Activated naive CD4-positive, alpha-beta T cell treated with anti-CD3 and anti-CD28 coated beads, Interleukin-2, amount 50 U/mL, for 72 hours (primary cell): ENCODE measurements at regions not wholly inside any gene's neighbourhood (a gene's known extent, or its start where the extent isn't known, plus 50 kb on each side); places are given as distances from the start of the nearest gene placed in this dataset.

Experiments
- ATAC-seq, 2 donors: fragments of 150-1000 bp; cut with Tn5 transposase; 2 replicates each; pipeline ENCODE4 v1.10.0; 2021; ENCODE audit warnings: mild to moderate bottlenecking in 2 of 2, moderate library complexity in 2 of 2
- DNase-seq, 2 donors: peaks; one replicate each; pipeline ENCODE4 v3.0.0; 2021 to 2022; ENCODE audit warnings: low spot score in 2 of 2
- H3K27ac Mint-ChIP-seq, 2 donors: one replicate each; pipeline ENCODE4 v1.8.0; 2022; ENCODE audit warnings: mild to moderate bottlenecking in 2 of 2, mixed read lengths in 2 of 2
- H3K36me3 Mint-ChIP-seq, 2 donors: one replicate each; pipeline ENCODE4 v1.8.0; 2022; ENCODE audit warnings: mixed read lengths in 2 of 2
- H3K9me3 Mint-ChIP-seq, 2 donors: one replicate each; pipeline ENCODE4 v1.8.0; 2022; ENCODE audit warnings: mixed read lengths in 2 of 2

- Mint-ChIP-seq H3K36me3 (no peaks in the 10 kb centered on the region), H3K27ac (no peak overlapping the region), H3K9me3 (no peaks in the 10 kb centered on the region)
- peak in 1 of 2 donors; percentile 50 for ATAC-seq
- no peak for DNase-seq
Observed at GRCh38 chr5:112004867-112005622, 248.1 kb upstream of the NREP start.

GRCh38 chr5:112002376-112002775, 245.4 kb upstream of the NREP start:
- no peak overlapping the region for H3K27ac Mint-ChIP-seq

GRCh38 chr5:111999286-111999685, 242.3 kb upstream of the NREP start:
- no peak for DNase-seq
- no peak overlapping the region for H3K27ac Mint-ChIP-seq
- H3K36me3 Mint-ChIP-seq = no peaks in the 10 kb centered on the region
- no peaks in the 10 kb centered on the region for H3K9me3 Mint-ChIP-seq
- no peak for ATAC-seq

More at GRCh38 chr5:112002376-112002775, 245.4 kb upstream of the NREP start:
- H3K36me3 Mint-ChIP-seq = no peaks in the 10 kb centered on the region
- no peaks in the 10 kb centered on the region for H3K9me3 Mint-ChIP-seq
- no peak for ATAC-seq
- DNase-seq = no peak

GRCh38 chr5:111998871-111999270, 241.9 kb upstream of the NREP start:
- no peaks in the 10 kb centered on the region for H3K36me3 Mint-ChIP-seq
- H3K9me3 Mint-ChIP-seq = no peaks in the 10 kb centered on the region
- DNase-seq = no peak
- no peak for ATAC-seq
- H3K27ac Mint-ChIP-seq = no peak overlapping the region

GRCh38 chr5:111997711-111998110, 240.7 kb upstream of the NREP start:
- DNase-seq (no peak), ATAC-seq (peak in 1 of 2 donors; percentile 49)
- H3K27ac Mint-ChIP-seq = no peak overlapping the region

GRCh38 chr5:111997308-111997707, 240.3 kb upstream of the NREP start:
- H3K36me3 Mint-ChIP-seq = no peaks in the 10 kb centered on the region
- H3K9me3 Mint-ChIP-seq = peaks cover 0 to 5% of the 10 kb centered on the region in 2 donors
- ATAC-seq (no peak), DNase-seq (no peak)
- no peak overlapping the region for H3K27ac Mint-ChIP-seq

More at GRCh38 chr5:111997711-111998110, 240.7 kb upstream of the NREP start:
- Mint-ChIP-seq H3K36me3 (no peaks in the 10 kb centered on the region), H3K9me3 (peaks cover 0 to 3% of the 10 kb centered on the region in 2 donors)

GRCh38 chr5:111996574-111996973, 239.6 kb upstream of the NREP start:
- peaks cover 0 to 5% of the 10 kb centered on the region in 2 donors for H3K9me3 Mint-ChIP-seq
- H3K27ac Mint-ChIP-seq = no peak overlapping the region
- no peaks in the 10 kb centered on the region for H3K36me3 Mint-ChIP-seq
- no peak for DNase-seq
- ATAC-seq = no peak

- ATAC-seq = no peak
- DNase-seq = no peak
- H3K27ac Mint-ChIP-seq = no peak overlapping the region
- no peaks in the 10 kb centered on the region for H3K36me3 Mint-ChIP-seq
- peaks cover under 1 to 6% of the 10 kb centered on the region in 2 donors for H3K9me3 Mint-ChIP-seq
Observed at GRCh38 chr5:111995701-111996100, 238.7 kb upstream of the NREP start.

GRCh38 chr5:111993242-111993641, 236.2 kb upstream of the NREP start:
- DNase-seq = no peak
- peaks cover 10 to 17% of the 10 kb centered on the region in 2 donors for H3K9me3 Mint-ChIP-seq
- ATAC-seq = no peak
- no peaks in the 10 kb centered on the region for H3K36me3 Mint-ChIP-seq
- no peak overlapping the region for H3K27ac Mint-ChIP-seq

GRCh38 chr5:111984044-111984443, 227.1 kb upstream of the NREP start:
- ATAC-seq (no peak), DNase-seq (no peak)
- Mint-ChIP-seq H3K27ac (no peak overlapping the region), H3K9me3 (peaks cover 4 to 6% of the 10 kb centered on the region in 2 donors), H3K36me3 (no peaks in the 10 kb centered on the region)

GRCh38 chr5:111983459-111983858, 226.5 kb upstream of the NREP start:
- ATAC-seq (no peak), DNase-seq (no peak)
- Mint-ChIP-seq H3K9me3 (peaks cover 0 to 4% of the 10 kb centered on the region in 2 donors), H3K36me3 (no peaks in the 10 kb centered on the region), H3K27ac (no peak overlapping the region)

GRCh38 chr5:111977436-111977829, 220.4 kb upstream of the NREP start:
- Mint-ChIP-seq H3K27ac (no peak overlapping the region), H3K36me3 (no peaks in the 10 kb centered on the region), H3K9me3 (no peaks in the 10 kb centered on the region)
- DNase-seq = no peak
- ATAC-seq = no peak

- ATAC-seq (no peak), DNase-seq (no peak)
- no peak overlapping the region for H3K27ac Mint-ChIP-seq
- H3K9me3 Mint-ChIP-seq = no peaks in the 10 kb centered on the region
- no peaks in the 10 kb centered on the region for H3K36me3 Mint-ChIP-seq
Observed at GRCh38 chr5:111976705-111977435, 219.9 kb upstream of the NREP start.

GRCh38 chr5:111975133-111975532, 218.1 kb upstream of the NREP start:
- DNase-seq = no peak
- H3K27ac Mint-ChIP-seq = no peak overlapping the region
- H3K9me3 Mint-ChIP-seq = no peaks in the 10 kb centered on the region
- no peaks in the 10 kb centered on the region for H3K36me3 Mint-ChIP-seq
- no peak for ATAC-seq

- Mint-ChIP-seq H3K9me3 (no peaks in the 10 kb centered on the region), H3K27ac (no peak overlapping the region), H3K36me3 (no peaks in the 10 kb centered on the region)
- ATAC-seq (no peak), DNase-seq (no peak)
Observed at GRCh38 chr5:111973961-111974360, 217.0 kb upstream of the NREP start.

- ATAC-seq (no peak), DNase-seq (no peak)
- Mint-ChIP-seq H3K36me3 (no peaks in the 10 kb centered on the region), H3K9me3 (no peaks in the 10 kb centered on the region), H3K27ac (no peak overlapping the region)
Observed at GRCh38 chr5:111972548-111972947, 215.6 kb upstream of the NREP start.

GRCh38 chr5:111972080-111972479, 215.1 kb upstream of the NREP start:
- ATAC-seq (no peak), DNase-seq (no peak)
- Mint-ChIP-seq H3K9me3 (no peaks in the 10 kb centered on the region), H3K27ac (no peak overlapping the region), H3K36me3 (no peaks in the 10 kb centered on the region)

- ATAC-seq = no peak
- no peaks in the 10 kb centered on the region for H3K36me3 Mint-ChIP-seq
Observed at GRCh38 chr5:111968459-111968858, 211.5 kb upstream of the NREP start.

More at GRCh38 chr5:111968459-111968858, 211.5 kb upstream of the NREP start:
- H3K9me3 Mint-ChIP-seq = no peaks in the 10 kb centered on the region
- DNase-seq = no peak
- H3K27ac Mint-ChIP-seq = no peak overlapping the region
